ENCODE measurements at regions not wholly inside any gene's neighbourhood (a gene's known extent, or its start where the extent isn't known, plus 50 kb on each side); places are given as distances from the start of the nearest gene placed in this dataset.
"Not testable (repeated sequence)": the region's sequence is repeated elsewhere in the genome, so short reads cannot be mapped to it uniquely, and the experiment has no call there.

- H3K27me3 Mint-ChIP-seq (ENCODE audit: insufficient read depth): no peaks in the 10 kb centered on the region
- H3K4me3 Mint-ChIP-seq: no peak overlapping the region
- no peaks in the 10 kb centered on the region for H3K36me3 Mint-ChIP-seq (ENCODE audit: low read depth)
- intact Hi-C loops (cut with micrococcal nuclease): no loop called here
- no peaks in the 10 kb centered on the region for H3K4me1 Mint-ChIP-seq (ENCODE audit: low read depth)
- DNase-seq (ENCODE audit: low spot score): no peak
- no peaks in the 10 kb centered on the region for H3K9me3 Mint-ChIP-seq
- no peak overlapping the region for H3K27ac Mint-ChIP-seq
Measured at GRCh38 chr16:59459806-59460205, 725.7 kb upstream of the GOT2 start.

- no peak for DNase-seq (ENCODE audit: low spot score)
- Mint-ChIP-seq H3K36me3 (ENCODE audit: low read depth) (no peaks in the 10 kb centered on the region), H3K9me3 (peaks cover 4% of the 10 kb centered on the region), H3K4me3 (no peak overlapping the region), H3K27ac (no peak overlapping the region), H3K4me1 (ENCODE audit: low read depth) (no peaks in the 10 kb centered on the region), H3K27me3 (ENCODE audit: insufficient read depth) (no peaks in the 10 kb centered on the region)
- intact Hi-C loops (cut with micrococcal nuclease): no loop called here
Measured at GRCh38 chr16:59455497-59455896, 721.4 kb upstream of the GOT2 start.

GRCh38 chr16:59450513-59450912 lies 716.4 kb upstream of the GOT2 start:
- H3K9me3 Mint-ChIP-seq; H3K4me3 Mint-ChIP-seq; H3K36me3 Mint-ChIP-seq (ENCODE audit: low read depth); H3K27me3 Mint-ChIP-seq (ENCODE audit: insufficient read depth); H3K4me1 Mint-ChIP-seq (ENCODE audit: low read depth); DNase-seq (ENCODE audit: low spot score); intact Hi-C loops (cut with micrococcal nuclease); H3K27ac Mint-ChIP-seq: not testable (repeated sequence)

- DNase-seq (ENCODE audit: low spot score): no peak
- Mint-ChIP-seq H3K4me3 (no peak overlapping the region), H3K27me3 (ENCODE audit: insufficient read depth) (no peaks in the 10 kb centered on the region), H3K4me1 (ENCODE audit: low read depth) (no peaks in the 10 kb centered on the region), H3K9me3 (peaks cover 4% of the 10 kb centered on the region), H3K27ac (no peak overlapping the region), H3K36me3 (ENCODE audit: low read depth) (no peaks in the 10 kb centered on the region)
- intact Hi-C loops (cut with micrococcal nuclease): no loop called here
Measured at GRCh38 chr16:59440502-59440901, 706.4 kb upstream of the GOT2 start.

- Mint-ChIP-seq H3K36me3 (ENCODE audit: low read depth) (no peaks in the 10 kb centered on the region), H3K4me1 (ENCODE audit: low read depth) (no peaks in the 10 kb centered on the region)
Measured at GRCh38 chr16:59432896-59433295, 698.8 kb upstream of the GOT2 start.

GRCh38 chr16:59432276-59432675 lies 698.2 kb upstream of the GOT2 start:
- DNase-seq (ENCODE audit: low spot score): no peak
- Mint-ChIP-seq H3K27ac (no peak overlapping the region), H3K27me3 (ENCODE audit: insufficient read depth) (no peaks in the 10 kb centered on the region), H3K4me3 (no peak overlapping the region), H3K36me3 (ENCODE audit: low read depth) (no peaks in the 10 kb centered on the region), H3K4me1 (ENCODE audit: low read depth) (no peaks in the 10 kb centered on the region), H3K9me3 (no peaks in the 10 kb centered on the region)
- intact Hi-C loops (cut with micrococcal nuclease): no loop called here

More at GRCh38 chr16:59432896-59433295, 698.8 kb upstream of the GOT2 start:
- H3K4me3 Mint-ChIP-seq: no peak overlapping the region
- no peak for DNase-seq (ENCODE audit: low spot score)
- H3K9me3 Mint-ChIP-seq: no peaks in the 10 kb centered on the region
- intact Hi-C loops (cut with micrococcal nuclease): no loop called here
- no peak overlapping the region for H3K27ac Mint-ChIP-seq
- H3K27me3 Mint-ChIP-seq (ENCODE audit: insufficient read depth): no peaks in the 10 kb centered on the region

- intact Hi-C loops (cut with micrococcal nuclease): no loop called here
- Mint-ChIP-seq H3K27ac (no peak overlapping the region), H3K4me3 (no peak overlapping the region), H3K27me3 (ENCODE audit: insufficient read depth) (no peaks in the 10 kb centered on the region), H3K9me3 (no peaks in the 10 kb centered on the region), H3K36me3 (ENCODE audit: low read depth) (no peaks in the 10 kb centered on the region), H3K4me1 (ENCODE audit: low read depth) (no peaks in the 10 kb centered on the region)
- DNase-seq (ENCODE audit: low spot score): no peak
Measured at GRCh38 chr16:59424714-59425273, 690.7 kb upstream of the GOT2 start.

- Mint-ChIP-seq H3K36me3 (ENCODE audit: low read depth) (no peaks in the 10 kb centered on the region), H3K4me3 (no peak overlapping the region), H3K4me1 (ENCODE audit: low read depth) (no peaks in the 10 kb centered on the region), H3K27me3 (ENCODE audit: insufficient read depth) (no peaks in the 10 kb centered on the region), H3K9me3 (no peaks in the 10 kb centered on the region), H3K27ac (no peak overlapping the region)
- DNase-seq (ENCODE audit: low spot score): no peak
- intact Hi-C loops (cut with micrococcal nuclease): no loop called here
Measured at GRCh38 chr16:59411961-59412841, 678.1 kb upstream of the GOT2 start.

GRCh38 chr16:59410451-59410850 lies 676.3 kb upstream of the GOT2 start:
- Mint-ChIP-seq H3K4me1 (ENCODE audit: low read depth) (no peaks in the 10 kb centered on the region), H3K27ac (no peak overlapping the region), H3K36me3 (ENCODE audit: low read depth) (no peaks in the 10 kb centered on the region), H3K27me3 (ENCODE audit: insufficient read depth) (no peaks in the 10 kb centered on the region), H3K4me3 (no peak overlapping the region), H3K9me3 (no peaks in the 10 kb centered on the region)
- intact Hi-C loops (cut with micrococcal nuclease): no loop called here
- no peak for DNase-seq (ENCODE audit: low spot score)

- H3K4me3 Mint-ChIP-seq: no peak overlapping the region
- H3K36me3 Mint-ChIP-seq (ENCODE audit: low read depth): no peaks in the 10 kb centered on the region
- DNase-seq (ENCODE audit: low spot score): no peak
- H3K27ac Mint-ChIP-seq: no peak overlapping the region
- H3K27me3 Mint-ChIP-seq (ENCODE audit: insufficient read depth): no peaks in the 10 kb centered on the region
- H3K4me1 Mint-ChIP-seq (ENCODE audit: low read depth): no peaks in the 10 kb centered on the region
- intact Hi-C loops (cut with micrococcal nuclease): no loop called here
- no peaks in the 10 kb centered on the region for H3K9me3 Mint-ChIP-seq
Measured at GRCh38 chr16:59405802-59406201, 671.7 kb upstream of the GOT2 start.

- intact Hi-C loops (cut with micrococcal nuclease): no loop called here
- Mint-ChIP-seq H3K9me3 (no peaks in the 10 kb centered on the region), H3K27me3 (ENCODE audit: insufficient read depth) (no peaks in the 10 kb centered on the region), H3K27ac (no peak overlapping the region), H3K4me1 (ENCODE audit: low read depth) (no peaks in the 10 kb centered on the region), H3K4me3 (no peak overlapping the region), H3K36me3 (ENCODE audit: low read depth) (no peaks in the 10 kb centered on the region)
- no peak for DNase-seq (ENCODE audit: low spot score)
Measured at GRCh38 chr16:59404509-59404908, 670.4 kb upstream of the GOT2 start.

GRCh38 chr16:59400830-59401229 lies 666.7 kb upstream of the GOT2 start:
- H3K9me3 Mint-ChIP-seq: no peaks in the 10 kb centered on the region
- intact Hi-C loops (cut with micrococcal nuclease): no loop called here
- no peak overlapping the region for H3K27ac Mint-ChIP-seq
- H3K27me3 Mint-ChIP-seq (ENCODE audit: insufficient read depth): no peaks in the 10 kb centered on the region
- no peaks in the 10 kb centered on the region for H3K36me3 Mint-ChIP-seq (ENCODE audit: low read depth)
- H3K4me1 Mint-ChIP-seq (ENCODE audit: low read depth): no peaks in the 10 kb centered on the region
- no peak overlapping the region for H3K4me3 Mint-ChIP-seq
- no peak for DNase-seq (ENCODE audit: low spot score)

- Mint-ChIP-seq H3K4me3 (no peak overlapping the region), H3K4me1 (ENCODE audit: low read depth) (no peaks in the 10 kb centered on the region), H3K36me3 (ENCODE audit: low read depth) (no peaks in the 10 kb centered on the region), H3K27ac (no peak overlapping the region), H3K27me3 (ENCODE audit: insufficient read depth) (no peaks in the 10 kb centered on the region), H3K9me3 (no peaks in the 10 kb centered on the region)
- DNase-seq (ENCODE audit: low spot score): no peak
- intact Hi-C loops (cut with micrococcal nuclease): no loop called here
Measured at GRCh38 chr16:59397638-59398037, 663.5 kb upstream of the GOT2 start.
